DMS 273 (cell line): ENCODE measurements at regions not wholly inside any gene's neighbourhood (a gene's known extent, or its start where the extent isn't known, plus 50 kb on each side); places are given as distances from the start of the nearest gene placed in this dataset.
"Not testable (repeated sequence)": the region's sequence is repeated elsewhere in the genome, so short reads cannot be mapped to it uniquely, and the experiment has no call there.

Source experiments
- DNase-seq: peaks from one replicate; lab custom pipeline; 2025; ENCODE audit not compliant: unreplicated experiment; lab: John Stamatoyannopoulos, UW

DNA sequence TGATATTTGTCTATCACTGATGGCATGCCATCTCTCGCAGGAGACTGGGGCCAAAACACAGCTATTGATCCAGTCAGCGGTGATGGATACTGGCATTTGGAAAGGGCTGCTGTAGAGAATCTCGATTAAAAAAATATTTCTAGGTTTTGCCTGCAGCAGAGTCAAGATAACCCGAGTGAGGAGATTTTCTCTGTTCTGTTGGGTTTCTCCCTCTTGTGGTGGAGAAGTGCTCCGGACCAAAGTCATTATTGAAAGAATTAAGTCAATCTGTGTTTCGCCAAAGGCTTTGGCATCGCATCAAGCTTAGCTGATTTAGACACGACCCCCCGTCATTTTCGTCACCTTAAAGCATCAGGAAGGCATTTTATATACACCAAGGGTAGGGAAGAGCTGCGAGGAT is 97.1 kb upstream of the IRX2 start:
- DNase-seq: no peak

DNA sequence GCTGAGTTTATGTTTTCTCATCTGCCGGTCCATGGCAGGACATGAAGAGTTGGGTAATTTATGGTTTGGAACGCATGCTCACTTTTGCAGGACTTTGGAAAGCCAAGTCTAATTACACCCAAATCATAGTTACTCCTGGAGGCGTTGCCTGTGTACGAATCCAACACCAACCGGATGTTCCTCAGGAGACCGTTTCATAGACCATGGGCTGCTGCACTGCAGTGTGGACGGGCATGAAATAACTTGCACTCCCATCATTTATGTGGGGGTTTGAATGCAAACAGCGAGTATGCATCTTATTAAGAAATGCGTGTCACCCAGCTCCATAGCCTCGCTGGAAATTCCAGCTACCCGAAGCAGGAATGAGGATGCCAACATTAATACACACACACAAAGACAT is 96.1 kb upstream of the IRX2 start:
- no peak for DNase-seq

DNA sequence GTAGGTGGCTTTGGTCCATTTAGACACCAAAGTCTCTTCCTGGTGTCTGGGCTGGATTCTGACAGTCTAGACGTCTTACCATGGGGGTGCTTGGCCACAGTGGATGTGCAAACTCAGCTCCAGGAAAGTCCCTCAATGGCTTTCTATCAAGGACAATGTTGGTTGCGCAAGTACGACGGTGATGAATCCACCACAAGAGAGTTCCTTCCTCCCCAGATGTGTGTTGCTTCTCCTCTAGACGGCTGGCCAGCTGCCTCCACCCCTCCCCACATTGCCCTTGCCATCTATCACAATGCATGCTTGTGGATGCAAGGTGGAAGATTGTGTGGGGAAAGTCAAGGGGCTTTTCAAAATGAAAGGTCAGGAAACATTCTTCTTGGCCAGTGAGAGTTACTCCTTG is 89.7 kb upstream of the IRX2 start:
- DNase-seq: no peak

DNA sequence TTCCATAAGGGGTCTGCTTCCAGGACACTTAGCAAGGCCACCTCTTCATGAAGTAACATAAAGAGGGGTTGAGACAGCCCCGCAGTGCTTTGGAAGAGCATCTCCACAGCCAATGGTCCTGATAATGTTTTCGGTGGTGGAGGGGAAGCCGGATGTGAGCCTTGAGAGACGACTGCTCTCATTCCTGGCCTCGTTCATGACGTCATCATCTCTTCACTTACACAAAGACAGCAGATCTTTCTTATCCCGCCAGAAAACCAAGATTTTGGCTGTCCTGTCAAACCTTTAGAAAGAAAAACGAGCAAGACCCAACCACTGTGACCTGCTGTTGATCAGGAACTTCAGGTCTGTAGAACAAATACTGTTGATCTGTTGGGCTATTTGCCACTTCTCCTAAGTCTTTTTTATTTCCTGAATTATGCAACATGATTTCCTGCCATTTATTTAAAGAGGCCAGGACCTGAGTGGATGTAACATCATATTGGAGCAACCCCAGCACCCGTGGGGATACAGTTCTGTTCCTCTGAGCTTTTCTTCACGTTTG is 89.0 kb upstream of the IRX2 start:
- no peak for DNase-seq

DNA sequence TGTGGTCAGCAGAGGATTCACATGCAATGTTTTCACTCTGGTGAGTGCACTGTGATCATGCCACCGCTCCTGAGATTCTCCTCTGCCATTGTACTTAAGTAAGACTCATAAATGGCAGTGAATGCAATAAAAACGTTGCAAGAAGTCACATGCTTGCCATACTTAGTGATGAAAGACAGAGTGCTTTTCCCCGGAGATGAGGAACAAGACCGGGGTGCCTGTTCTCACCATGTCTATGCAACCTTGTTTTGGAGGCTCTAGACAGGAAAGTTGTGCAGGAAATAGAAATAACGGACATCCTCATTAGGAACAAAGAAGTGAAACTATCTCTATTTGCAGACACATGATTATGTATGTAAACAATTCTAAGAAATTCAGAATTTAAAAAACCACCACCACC is 84.7 kb upstream of the IRX2 start:
- DNase-seq: no peak

DNA sequence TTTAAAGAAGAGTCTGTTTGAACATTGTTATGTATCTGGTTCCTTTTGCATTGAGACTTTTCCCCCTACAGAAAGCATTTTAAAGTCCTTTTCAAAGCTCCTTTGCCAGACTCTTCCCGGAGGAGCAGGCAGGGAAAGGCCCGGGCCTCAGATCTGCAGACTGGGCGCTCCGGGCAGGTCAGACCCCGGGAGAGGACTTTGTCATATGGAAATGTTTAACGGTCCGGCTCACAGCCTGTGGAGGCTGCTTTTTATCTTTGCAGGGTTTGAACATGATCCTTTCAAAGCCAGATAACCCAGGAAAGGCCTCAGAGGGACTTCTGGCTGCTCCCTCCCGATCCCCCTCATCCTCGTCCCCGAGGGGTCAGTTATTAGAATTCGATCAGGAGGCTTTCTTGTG is 82.1 kb upstream of the IRX2 start:
- DNase-seq: no peak

DNA sequence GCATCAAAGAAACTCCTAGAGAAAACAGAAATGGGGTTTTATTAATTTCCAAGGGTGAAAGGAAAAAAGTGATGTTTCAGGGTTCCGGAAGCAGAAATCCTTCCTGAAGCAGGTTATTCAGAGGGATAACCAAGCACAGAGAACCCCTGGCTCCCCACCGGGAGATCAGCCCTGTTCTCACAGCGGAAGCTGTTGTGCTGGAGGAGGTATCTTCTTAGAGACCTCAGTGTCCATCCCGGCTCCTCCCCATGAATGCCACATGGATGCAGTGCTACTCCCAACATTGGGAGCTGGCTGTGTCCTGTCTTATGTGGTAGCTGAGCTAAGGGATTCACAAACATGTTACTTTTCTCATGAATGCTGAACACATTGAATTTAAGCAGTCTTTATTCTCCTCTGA is 80.9 kb upstream of the IRX2 start:
- DNase-seq: no peak

DNA sequence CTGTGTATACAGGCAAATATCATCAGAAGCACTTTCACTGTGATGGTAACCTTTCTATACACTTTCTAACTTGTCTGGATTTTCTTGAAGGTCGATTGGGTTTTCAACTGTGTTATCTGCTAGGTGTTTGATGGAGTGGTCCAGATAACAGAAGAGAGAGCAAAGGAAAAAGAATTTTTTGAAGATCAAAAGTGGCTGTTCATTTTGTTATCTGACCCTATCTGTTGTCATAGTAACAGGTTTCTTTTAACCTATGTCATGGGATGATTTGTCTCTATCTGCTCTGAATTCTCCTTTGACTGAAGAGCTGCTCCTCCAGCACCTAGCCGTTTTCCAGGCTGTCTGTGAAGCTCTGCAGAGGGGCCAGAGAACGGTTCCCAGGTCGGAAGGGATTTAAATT is 77.8 kb upstream of the IRX2 start:
- DNase-seq: no peak

DNA sequence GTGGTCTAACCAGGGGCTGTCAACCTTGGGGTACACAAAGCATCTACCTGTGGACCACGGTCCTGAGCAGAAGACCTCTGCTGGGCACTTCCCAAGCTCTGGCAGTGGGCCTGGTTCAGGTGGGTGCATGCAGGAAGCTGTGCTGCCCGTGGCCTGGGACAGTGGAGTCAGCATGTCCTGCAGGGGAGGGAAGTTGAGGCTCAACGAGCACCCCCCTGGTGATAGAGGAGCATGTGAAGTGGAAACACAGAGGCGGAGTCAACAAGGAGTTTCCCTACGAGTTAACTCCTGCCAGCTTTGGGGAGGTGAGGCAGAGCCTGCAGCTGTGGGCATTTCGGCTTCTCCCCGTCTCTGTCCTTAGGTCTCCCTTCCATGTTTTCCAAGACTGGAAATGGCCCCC is 67.5 kb upstream of the IRX2 start:
- no peak for DNase-seq

DNA sequence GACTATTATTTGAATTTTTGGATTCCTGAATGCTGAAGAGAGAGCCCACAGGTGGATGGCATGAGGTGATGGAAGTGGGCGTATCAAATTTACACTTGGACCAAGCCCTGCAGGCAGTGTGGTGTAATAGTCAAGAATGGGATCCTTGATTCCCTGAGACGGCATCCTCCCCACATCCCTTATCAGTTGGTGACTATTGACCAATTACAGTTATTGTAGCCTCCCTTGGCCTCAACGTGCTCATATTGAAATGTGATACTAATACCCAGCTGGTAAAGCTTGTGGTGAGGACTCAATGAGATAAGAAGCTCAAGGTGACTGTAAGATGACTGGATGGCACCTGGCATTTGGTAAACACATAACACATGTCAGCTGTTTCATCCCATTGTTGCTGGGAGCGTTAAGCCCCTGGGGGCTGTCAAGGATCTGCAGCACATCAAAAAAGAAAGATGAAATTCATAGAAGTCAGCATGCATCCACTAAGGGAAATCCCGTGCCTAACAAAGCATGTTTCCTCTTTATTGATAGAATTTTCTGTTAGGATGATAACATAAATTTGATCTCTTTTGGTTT is 65.6 kb upstream of the IRX2 start:
- DNase-seq: no peak

DNA sequence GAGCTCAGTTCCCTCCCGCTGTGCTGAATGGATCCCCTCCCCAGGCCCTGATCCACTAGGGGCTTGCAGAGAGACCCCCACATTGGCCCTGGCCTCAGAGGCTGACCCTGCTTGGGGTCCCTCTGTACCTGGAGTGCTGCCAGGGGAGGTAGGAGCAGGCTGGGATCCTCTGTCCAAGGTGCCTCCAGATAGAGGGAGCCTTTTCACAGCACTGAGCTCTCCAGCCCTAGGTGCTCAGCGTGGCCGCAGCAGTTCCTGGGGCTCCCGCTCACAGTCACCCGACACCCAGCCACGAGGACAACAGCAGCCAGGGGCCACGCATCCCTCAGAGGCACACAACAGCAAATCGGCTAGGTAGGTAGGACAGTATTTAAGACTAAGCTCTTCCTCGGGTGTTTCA is 62.2 kb upstream of the IRX2 start:
- DNase-seq: no peak

DNA sequence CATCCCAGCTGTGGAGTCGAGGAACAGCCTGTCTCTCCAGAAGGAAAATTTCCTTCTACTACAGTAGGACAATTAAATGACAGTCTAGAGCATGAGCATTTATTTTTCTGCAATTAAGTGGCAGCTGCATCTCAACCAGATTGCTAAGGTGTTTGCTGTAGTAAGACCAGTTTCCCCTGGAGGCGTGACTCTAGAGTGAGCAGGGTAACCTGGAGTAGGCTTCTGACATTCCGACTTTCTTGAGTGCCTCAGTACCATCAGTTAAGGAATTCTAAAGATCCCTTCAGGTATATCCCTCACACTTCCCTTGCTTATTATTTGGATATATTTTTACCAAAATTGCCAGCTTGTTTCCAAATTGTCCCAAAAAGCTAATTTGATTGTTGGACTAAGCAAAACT is 59.2 kb upstream of the IRX2 start:
- no peak for DNase-seq

DNA sequence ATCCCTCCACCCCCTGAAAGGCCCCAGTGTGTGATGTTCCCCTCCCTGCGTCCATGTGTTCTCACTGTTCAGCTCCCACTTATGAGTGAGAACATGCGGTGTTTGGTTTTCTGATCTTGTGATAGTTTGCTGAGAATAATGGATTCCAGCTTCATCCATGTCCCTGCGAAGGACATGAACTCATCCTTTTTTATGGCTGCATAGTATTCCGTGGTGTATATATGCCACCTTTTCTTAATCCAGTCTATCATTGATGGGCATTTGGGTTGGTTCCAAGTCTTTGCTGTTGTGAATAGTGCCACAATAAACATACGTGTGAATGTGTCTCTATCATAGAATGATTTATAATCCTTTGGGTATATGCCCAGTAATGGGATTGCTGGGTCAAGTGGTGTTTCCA is 55.8 kb upstream of the IRX2 start:
- not testable (repeated sequence) for DNase-seq

DNA sequence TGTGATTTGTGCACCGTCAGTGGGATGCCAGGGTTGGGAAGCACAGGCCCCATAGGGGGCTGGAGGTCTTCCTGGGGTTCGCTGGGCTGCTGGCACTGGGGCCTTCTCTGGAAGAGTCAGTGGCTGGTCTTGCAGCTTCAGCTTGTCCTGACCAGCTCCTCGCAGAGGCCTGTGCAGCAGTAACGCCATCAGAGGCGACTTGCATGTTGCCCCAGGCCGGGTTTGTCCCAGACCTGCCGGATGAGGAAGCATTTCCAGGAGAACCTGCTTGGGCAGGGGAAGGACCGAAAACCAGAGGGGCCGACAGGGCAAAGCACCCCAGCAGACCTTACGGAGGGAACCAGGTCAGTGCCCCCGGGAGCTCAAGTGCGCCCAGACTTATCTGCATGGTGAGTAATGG is 54.7 kb upstream of the IRX2 start:
- no peak for DNase-seq

DNA sequence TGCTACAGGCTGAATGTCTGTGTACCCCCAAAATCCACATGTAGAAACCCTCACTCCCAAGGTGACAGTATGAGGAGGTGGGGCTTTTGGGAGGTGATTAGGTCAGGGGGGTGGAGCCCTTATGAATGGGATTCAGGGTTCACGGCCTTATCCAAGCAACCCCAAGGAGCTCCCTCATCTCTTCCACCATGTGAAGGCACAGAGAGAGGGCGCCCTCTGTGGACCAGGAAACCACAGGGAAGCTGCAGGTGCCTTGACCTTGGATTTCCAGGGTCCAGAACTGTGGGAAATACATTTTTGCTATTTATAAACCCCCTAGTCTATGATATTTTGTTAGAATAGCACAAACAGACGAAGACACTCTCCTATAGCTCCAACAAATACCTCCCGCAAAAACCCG is 53.6 kb upstream of the IRX2 start:
- no peak for DNase-seq

DNA sequence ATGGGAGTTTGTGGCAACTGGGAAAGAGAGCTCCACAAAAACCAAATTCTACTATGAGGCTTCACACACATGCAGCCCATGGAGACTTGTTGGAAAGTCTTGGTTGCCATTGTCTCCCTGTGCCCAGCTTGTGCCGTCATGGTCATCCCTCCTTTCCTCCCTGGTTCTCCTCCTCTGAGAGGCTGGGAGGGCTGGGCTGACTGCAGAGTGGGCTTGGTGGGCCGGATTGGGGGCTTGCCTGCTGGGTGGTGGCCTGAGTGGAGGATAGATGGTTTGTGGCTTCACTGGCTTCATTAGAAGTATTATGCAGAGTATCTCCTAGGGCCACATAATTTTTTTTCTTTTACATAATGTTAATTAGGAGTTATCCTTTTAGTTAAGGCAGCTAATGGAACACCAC is 52.3 kb upstream of the IRX2 start:
- no peak for DNase-seq

DNA sequence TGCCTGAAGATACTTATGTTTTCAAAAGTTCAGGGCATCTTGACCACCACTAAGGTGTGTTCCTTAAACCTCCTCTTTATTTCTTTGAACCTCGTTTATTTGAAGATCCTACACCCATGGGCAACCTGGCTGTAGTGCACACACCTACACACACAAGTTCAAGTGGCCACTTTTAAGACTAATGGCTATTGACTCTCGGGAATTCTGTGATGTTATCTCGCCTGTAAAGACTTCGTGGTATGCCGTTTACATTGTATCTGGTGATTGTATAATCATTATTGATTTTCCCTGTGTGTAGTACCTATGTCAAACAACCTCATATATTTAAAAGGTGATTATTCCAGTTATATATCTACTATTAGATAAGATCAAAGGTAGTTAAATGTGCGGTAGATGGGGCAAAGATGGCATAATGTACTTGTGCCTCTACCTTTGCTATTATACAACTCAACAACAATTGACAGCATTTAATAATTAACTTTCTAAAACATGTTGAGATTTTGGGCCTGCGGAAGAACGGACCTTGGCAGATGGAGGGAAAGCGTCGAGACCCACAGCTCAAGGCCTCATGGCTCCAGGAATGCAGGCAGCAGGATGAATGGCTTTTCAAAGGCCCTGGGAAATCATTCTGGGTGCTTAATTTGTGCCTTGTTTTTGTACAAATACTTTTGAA is 51.4 kb upstream of the IRX2 start:
- DNase-seq: no peak

DNA sequence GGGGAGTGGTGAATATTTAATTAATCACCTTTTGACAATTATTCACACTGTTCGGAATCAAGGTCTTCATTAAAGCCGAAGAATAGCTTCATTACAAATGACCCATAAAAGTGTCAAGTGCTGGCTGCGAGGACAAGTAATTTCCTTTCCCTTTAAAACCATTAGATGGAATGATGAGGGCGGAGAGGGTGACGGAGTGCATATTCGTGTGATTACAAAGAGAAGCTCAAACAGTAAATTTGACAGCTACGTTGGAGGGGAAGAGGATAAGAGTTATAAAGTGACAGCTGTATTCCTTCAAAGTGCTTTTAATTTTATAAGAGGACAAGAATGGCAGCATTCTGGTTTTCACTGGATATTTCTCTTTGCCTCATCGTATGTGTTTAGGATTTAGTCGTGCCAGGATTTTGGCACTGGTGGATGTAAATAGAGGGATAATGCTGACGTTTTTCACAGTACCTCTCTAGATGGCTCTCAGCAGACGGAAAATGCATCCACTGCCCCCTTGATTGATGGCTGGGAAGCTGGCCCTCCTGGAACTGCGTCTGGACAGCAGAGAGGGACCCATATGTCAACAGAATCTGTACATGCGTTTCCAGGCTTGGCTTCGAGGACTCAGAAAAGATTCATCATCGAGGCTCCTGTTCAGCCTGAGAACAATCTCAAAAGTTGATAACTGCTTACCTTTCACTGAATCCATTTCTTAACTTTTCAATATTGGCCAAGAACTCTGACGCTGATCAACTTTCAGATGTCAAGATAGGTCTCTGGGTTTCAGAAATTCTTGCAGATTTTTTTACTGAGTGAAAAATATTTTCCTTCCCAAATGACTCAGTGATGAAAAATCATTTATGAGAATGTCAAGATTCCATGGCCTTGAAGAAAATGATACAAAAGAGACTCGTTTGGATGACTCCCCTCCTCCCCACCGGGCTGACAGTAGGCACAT is 50.4 kb upstream of the IRX2 start:
- no peak for DNase-seq
